ENCODE measurements at regions not wholly inside any gene's neighbourhood (a gene's known extent, or its start where the extent isn't known, plus 50 kb on each side); places are given as distances from the start of the nearest gene placed in this dataset.

- H3K4me1 ChIP-seq (ENCODE audit: insufficient read depth, low read length), result no peaks in the 10 kb centered on the region
- Mint-ChIP-seq H3K36me3 (no peaks in the 10 kb centered on the region), H3K4me3 (no peak overlapping the region), H3K27me3 (no peaks in the 10 kb centered on the region), H3K4me1 (no peaks in the 10 kb centered on the region), H3K27ac (no peak overlapping the region), H3K9me3 (peaks cover 0 to 5% (median 0%) of the 10 kb centered on the region in 8 donors)
- intact Hi-C loops (cut with micrococcal nuclease), result no loop called here
- H3K36me3 ChIP-seq (ENCODE audit: insufficient read depth, low read length), result no peaks in the 10 kb centered on the region
- H3K27me3 ChIP-seq (ENCODE audit: insufficient read depth, low read length), result no peaks in the 10 kb centered on the region
- no peak overlapping the region for H3K4me3 ChIP-seq (ENCODE audit: low read length in 2 of 2)
- H3K9me3 ChIP-seq (ENCODE audit: control insufficient read depth in 1 of 2, low read length in 2 of 2), result no peaks in the 10 kb centered on the region
- ChIA-PET CTCF (ENCODE audit: partially characterized antibody) (no interaction called here), POLR2A (ENCODE audit: partially characterized antibody) (no interaction called here)
- H3K27ac ChIP-seq (ENCODE audit: low read depth, low read length), result no peak overlapping the region
- no peak for DNase-seq
Observed at GRCh38 chr12:88778064-88778463, 197.8 kb upstream of the KITLG start.

DNA sequence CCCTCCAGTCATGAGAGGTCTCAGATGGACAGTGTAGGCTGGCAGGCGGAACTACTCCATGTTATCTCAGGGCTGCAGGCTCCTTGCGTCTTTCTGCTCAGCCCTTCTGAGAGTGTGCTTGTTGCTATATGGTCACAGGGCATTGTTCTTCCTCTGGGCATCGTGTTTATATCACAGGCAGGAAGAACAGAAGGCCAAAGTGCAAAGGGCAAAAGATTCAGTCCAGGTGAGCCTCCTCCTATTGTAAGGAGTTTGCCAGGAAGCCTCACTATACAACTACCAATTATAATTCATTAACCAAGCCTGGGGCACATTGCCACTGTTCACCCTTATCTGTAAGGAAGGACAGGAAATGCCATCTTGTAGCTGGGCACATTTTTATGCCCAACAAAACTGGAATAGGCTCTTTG is 195.5 kb upstream of the KITLG start:
- H3K9me3 ChIP-seq (ENCODE audit: control insufficient read depth in 1 of 2, low read length in 2 of 2), result no peaks in the 10 kb centered on the region
- Mint-ChIP-seq H3K4me1 (no peaks in the 10 kb centered on the region), H3K27me3 (no peaks in the 10 kb centered on the region), H3K27ac (no peak overlapping the region), H3K4me3 (no peak overlapping the region), H3K36me3 (no peaks in the 10 kb centered on the region), H3K9me3 (peaks cover 0 to 2% (median 0%) of the 10 kb centered on the region in 8 donors)
- no peaks in the 10 kb centered on the region for H3K27me3 ChIP-seq (ENCODE audit: insufficient read depth, low read length)
- H3K36me3 ChIP-seq (ENCODE audit: insufficient read depth, low read length), result no peaks in the 10 kb centered on the region
- POLR2A ChIA-PET (ENCODE audit: partially characterized antibody), result no interaction called here
- no peaks in the 10 kb centered on the region for H3K4me1 ChIP-seq (ENCODE audit: insufficient read depth, low read length)
- no peak overlapping the region for H3K27ac ChIP-seq (ENCODE audit: low read depth, low read length)
- no peak overlapping the region for H3K4me3 ChIP-seq (ENCODE audit: low read length in 2 of 2)
- CTCF ChIA-PET (ENCODE audit: partially characterized antibody), result no interaction called here
- DNase-seq, result no peak
- intact Hi-C loops (cut with micrococcal nuclease), result no loop called here

GRCh38 chr12:88767699-88768098 is 187.4 kb upstream of the KITLG start:
- Mint-ChIP-seq H3K27ac (no peak overlapping the region), H3K4me3 (no peak overlapping the region), H3K27me3 (no peaks in the 10 kb centered on the region), H3K4me1 (no peaks in the 10 kb centered on the region), H3K36me3 (no peaks in the 10 kb centered on the region), H3K9me3 (peaks cover 0 to 7% (median 0%) of the 10 kb centered on the region in 8 donors)
- no peaks in the 10 kb centered on the region for H3K36me3 ChIP-seq (ENCODE audit: insufficient read depth, low read length)
- H3K27ac ChIP-seq (ENCODE audit: low read depth, low read length), result no peak overlapping the region
- H3K27me3 ChIP-seq (ENCODE audit: insufficient read depth, low read length), result no peaks in the 10 kb centered on the region
- ChIA-PET POLR2A (ENCODE audit: partially characterized antibody) (no interaction called here), CTCF (ENCODE audit: partially characterized antibody) (no interaction called here)
- intact Hi-C loops (cut with micrococcal nuclease), result no loop called here
- no peaks in the 10 kb centered on the region for H3K4me1 ChIP-seq (ENCODE audit: insufficient read depth, low read length)
- H3K9me3 ChIP-seq (ENCODE audit: control insufficient read depth in 1 of 2, low read length in 2 of 2), result no peaks in the 10 kb centered on the region
- no peak overlapping the region for H3K4me3 ChIP-seq (ENCODE audit: low read length in 2 of 2)
- DNase-seq, result no peak

GRCh38 chr12:88764781-88765480 is 184.7 kb upstream of the KITLG start:
- Histone ChIP-seq H3K4me1 (ENCODE audit: insufficient read depth, low read length) (no peaks in the 10 kb centered on the region), H3K4me3 (ENCODE audit: low read length in 2 of 2) (no peak overlapping the region), H3K9me3 (ENCODE audit: control insufficient read depth in 1 of 2, low read length in 2 of 2) (no peaks in the 10 kb centered on the region), H3K36me3 (ENCODE audit: insufficient read depth, low read length) (no peaks in the 10 kb centered on the region), H3K27ac (ENCODE audit: low read depth, low read length) (no peak overlapping the region), H3K27me3 (ENCODE audit: insufficient read depth, low read length) (no peaks in the 10 kb centered on the region)
- no peak for DNase-seq
- H3K4me1 Mint-ChIP-seq, result no peaks in the 10 kb centered on the region
- peaks cover 0 to 6% (median 0%) of the 10 kb centered on the region in 8 donors for H3K9me3 Mint-ChIP-seq
- intact Hi-C loops (cut with micrococcal nuclease), result no loop called here
- CTCF ChIA-PET (ENCODE audit: partially characterized antibody), result no interaction called here
- no peak overlapping the region for H3K27ac Mint-ChIP-seq
- POLR2A ChIA-PET (ENCODE audit: partially characterized antibody), result no interaction called here
- H3K27me3 Mint-ChIP-seq, result no peaks in the 10 kb centered on the region
- H3K36me3 Mint-ChIP-seq, result no peaks in the 10 kb centered on the region
- no peak overlapping the region for H3K4me3 Mint-ChIP-seq

- CTCF ChIA-PET (ENCODE audit: partially characterized antibody), result no interaction called here
- no peak overlapping the region for H3K27ac Mint-ChIP-seq
- POLR2A ChIA-PET (ENCODE audit: partially characterized antibody), result no interaction called here
Observed at GRCh38 chr12:88763536-88764100, 183.3 kb upstream of the KITLG start.

DNA sequence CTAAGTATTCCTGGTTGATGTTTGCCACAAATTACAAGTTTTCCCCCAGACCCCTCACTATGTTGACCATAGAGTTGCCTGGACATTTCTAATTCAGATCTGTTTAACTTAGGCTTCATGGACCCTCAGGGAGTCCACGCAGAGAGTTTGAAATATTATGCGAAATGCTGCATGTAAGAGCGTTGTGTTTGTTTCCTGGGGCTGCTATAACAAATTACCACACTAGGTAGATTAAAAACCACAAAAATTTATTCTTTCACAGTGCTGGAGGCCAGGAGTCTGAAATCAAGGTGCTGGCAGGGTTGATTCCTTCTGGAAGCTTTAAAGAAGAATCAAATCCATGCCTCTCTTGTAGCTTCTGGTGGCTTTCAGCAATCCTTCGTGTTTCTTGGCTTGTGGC is 177.9 kb upstream of the KITLG start:
- no peak overlapping the region for H3K27ac Mint-ChIP-seq
- CTCF ChIA-PET (ENCODE audit: partially characterized antibody), result no interaction called here
- H3K36me3 ChIP-seq (ENCODE audit: insufficient read depth, low read length), result no peaks in the 10 kb centered on the region
- H3K27ac ChIP-seq (ENCODE audit: low read depth, low read length), result no peak overlapping the region
- no peak overlapping the region for H3K4me3 ChIP-seq (ENCODE audit: low read length in 2 of 2)
- no peak overlapping the region for H3K4me3 Mint-ChIP-seq
- H3K9me3 Mint-ChIP-seq, result peaks cover 0 to 3% (median 0%) of the 10 kb centered on the region in 8 donors
- no peaks in the 10 kb centered on the region for H3K27me3 ChIP-seq (ENCODE audit: insufficient read depth, low read length)
- H3K9me3 ChIP-seq (ENCODE audit: control insufficient read depth in 1 of 2, low read length in 2 of 2), result no peaks in the 10 kb centered on the region
- H3K27me3 Mint-ChIP-seq, result peaks cover 1 to 2% of the 10 kb centered on the region in 2 donors
- intact Hi-C loops (cut with micrococcal nuclease), result no loop called here
- H3K36me3 Mint-ChIP-seq, result no peaks in the 10 kb centered on the region
- DNase-seq, result no peak
- H3K4me1 ChIP-seq (ENCODE audit: insufficient read depth, low read length), result no peaks in the 10 kb centered on the region
- no peaks in the 10 kb centered on the region for H3K4me1 Mint-ChIP-seq
- POLR2A ChIA-PET (ENCODE audit: partially characterized antibody), result no interaction called here

More at GRCh38 chr12:88763536-88764100, 183.3 kb upstream of the KITLG start:
- intact Hi-C loops (cut with micrococcal nuclease), result no loop called here
- H3K27me3 Mint-ChIP-seq, result no peaks in the 10 kb centered on the region
- no peaks in the 10 kb centered on the region for H3K36me3 ChIP-seq (ENCODE audit: insufficient read depth, low read length)
- no peak overlapping the region for H3K27ac ChIP-seq (ENCODE audit: low read depth, low read length)
- H3K27me3 ChIP-seq (ENCODE audit: insufficient read depth, low read length), result no peaks in the 10 kb centered on the region
- H3K4me1 Mint-ChIP-seq, result no peaks in the 10 kb centered on the region
- no peak overlapping the region for H3K4me3 Mint-ChIP-seq
- no peaks in the 10 kb centered on the region for H3K4me1 ChIP-seq (ENCODE audit: insufficient read depth, low read length)
- DNase-seq, result no peak
- no peak overlapping the region for H3K4me3 ChIP-seq (ENCODE audit: low read length in 2 of 2)
- peaks cover 0 to 3% (median 0%) of the 10 kb centered on the region in 8 donors for H3K9me3 Mint-ChIP-seq
- no peaks in the 10 kb centered on the region for H3K36me3 Mint-ChIP-seq
- no peaks in the 10 kb centered on the region for H3K9me3 ChIP-seq (ENCODE audit: control insufficient read depth in 1 of 2, low read length in 2 of 2)

GRCh38 chr12:88756917-88757316 is 176.6 kb upstream of the KITLG start:
- intact Hi-C loops (cut with micrococcal nuclease), result no loop called here
- peaks cover 2 to 3% of the 10 kb centered on the region in 2 donors for H3K27me3 Mint-ChIP-seq
- no peaks in the 10 kb centered on the region for H3K4me1 Mint-ChIP-seq

More at GRCh38 chr12:88756917-88757316, 176.6 kb upstream of the KITLG start:
- Mint-ChIP-seq H3K36me3 (no peaks in the 10 kb centered on the region), H3K9me3 (peaks cover 0 to 2% (median 0%) of the 10 kb centered on the region in 8 donors), H3K27ac (no peak overlapping the region), H3K4me3 (no peak overlapping the region)
- Histone ChIP-seq H3K36me3 (ENCODE audit: insufficient read depth, low read length) (no peaks in the 10 kb centered on the region), H3K9me3 (ENCODE audit: control insufficient read depth in 1 of 2, low read length in 2 of 2) (no peaks in the 10 kb centered on the region), H3K4me3 (ENCODE audit: low read length in 2 of 2) (no peak overlapping the region), H3K4me1 (ENCODE audit: insufficient read depth, low read length) (no peaks in the 10 kb centered on the region), H3K27ac (ENCODE audit: low read depth, low read length) (no peak overlapping the region), H3K27me3 (ENCODE audit: insufficient read depth, low read length) (no peaks in the 10 kb centered on the region)
- no peak for DNase-seq
- ChIA-PET POLR2A (ENCODE audit: partially characterized antibody) (no interaction called here), CTCF (ENCODE audit: partially characterized antibody) (no interaction called here)

Data from CD4-positive, alpha-beta memory T cell (primary cell).